ENCODE measurements at regions not wholly inside any gene's neighbourhood (a gene's known extent, or its start where the extent isn't known, plus 50 kb on each side); places are given as distances from the start of the nearest gene placed in this dataset.

GRCh38 chr12:126782083-126782482 lies 1484.9 kb upstream of the TMEM132C start:
- no peak for DNase-seq (ENCODE audit: low read depth in 1 of 2, low spot score in 1 of 2)

- DNase-seq (ENCODE audit: low read depth in 1 of 2, low spot score in 1 of 2), result no peak
These were observed 1482.5 kb upstream of the TMEM132C start for GRCh38 chr12:126784328-126784921.

DNA sequence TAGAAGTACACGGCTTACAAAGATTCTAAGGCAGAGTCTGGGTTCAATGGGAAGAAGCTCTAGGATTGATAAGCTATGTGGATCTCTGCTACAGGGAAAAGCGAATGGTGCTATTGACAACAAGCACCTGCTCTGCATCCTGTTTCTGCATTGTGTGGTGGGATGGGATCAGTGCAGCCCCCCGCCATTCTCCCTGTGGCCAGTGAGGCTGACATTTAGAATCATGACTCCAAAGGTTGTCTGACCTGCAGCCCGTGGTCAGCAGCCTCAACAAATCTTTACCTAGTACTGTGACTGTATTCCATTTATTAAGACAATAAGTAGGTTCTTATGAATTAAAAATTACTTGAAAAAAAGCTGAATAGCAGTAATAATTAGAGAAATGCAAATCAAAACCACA lies 1477.0 kb upstream of the TMEM132C start:
- DNase-seq (ENCODE audit: low read depth in 1 of 2, low spot score in 1 of 2), result no peak

DNA sequence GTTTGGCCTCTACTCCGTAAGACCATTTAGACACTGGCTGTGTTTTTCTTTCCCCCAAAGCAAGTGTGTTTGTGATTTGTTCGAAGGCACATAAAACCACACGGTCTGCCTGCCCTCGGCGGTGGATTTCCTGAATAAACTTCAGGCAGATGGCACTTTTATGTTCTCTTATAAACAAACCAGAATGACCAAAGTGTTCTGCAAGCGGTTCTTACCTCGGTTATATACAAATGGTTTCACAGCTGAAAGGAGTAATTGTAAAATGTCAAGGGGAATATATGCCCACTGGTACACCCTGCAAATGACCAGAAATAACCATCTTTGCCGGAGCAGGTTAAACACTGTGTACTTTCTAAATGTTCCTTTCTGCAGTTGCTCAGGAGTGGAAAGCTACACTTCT lies 1475.8 kb upstream of the TMEM132C start:
- no peak for DNase-seq (ENCODE audit: low read depth in 1 of 2, low spot score in 1 of 2)

DNA sequence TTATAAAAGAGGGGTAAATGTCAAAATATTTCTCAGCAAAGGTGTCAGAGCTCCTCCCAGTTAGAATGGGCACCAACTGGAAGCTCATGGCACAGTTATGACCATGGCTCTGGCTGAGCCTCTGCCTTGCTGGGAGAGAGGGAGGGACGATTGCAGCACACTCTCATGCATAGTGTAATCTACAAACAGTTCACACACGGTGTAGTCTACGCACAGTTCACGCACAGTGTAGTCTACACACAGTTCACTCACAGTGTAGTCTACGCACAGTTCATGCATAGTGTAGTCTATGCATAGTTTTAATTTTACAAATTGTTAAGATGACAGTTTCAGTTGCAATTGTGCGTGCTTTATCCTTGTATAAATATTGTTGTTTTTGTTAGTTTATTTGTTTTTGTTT lies 1474.6 kb upstream of the TMEM132C start:
- DNase-seq (ENCODE audit: low read depth in 1 of 2, low spot score in 1 of 2), result no peak

DNA sequence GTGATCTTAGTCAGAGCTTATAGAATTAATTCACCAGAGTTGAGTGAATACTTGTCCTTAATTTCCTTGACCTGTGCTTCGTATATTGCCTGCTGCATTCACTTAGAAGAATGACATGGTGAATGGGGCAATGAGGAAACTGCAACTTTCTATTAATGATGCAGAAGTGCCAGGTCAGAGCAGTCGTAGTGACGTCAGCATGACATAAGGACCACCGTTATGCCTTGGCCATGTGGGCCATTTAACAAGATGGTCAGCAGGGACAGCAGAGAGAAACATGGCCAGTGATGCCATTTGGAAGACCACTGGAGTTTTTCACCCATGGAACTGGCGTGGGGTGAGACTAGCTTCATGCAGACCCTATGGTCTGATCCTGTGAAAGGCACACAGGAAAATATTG lies 1469.4 kb upstream of the TMEM132C start:
- no peak for DNase-seq (ENCODE audit: low read depth in 1 of 2, low spot score in 1 of 2)

- no peak for DNase-seq (ENCODE audit: low read depth in 1 of 2, low spot score in 1 of 2)
These were observed 1468.5 kb upstream of the TMEM132C start for GRCh38 chr12:126798449-126798848.

DNA sequence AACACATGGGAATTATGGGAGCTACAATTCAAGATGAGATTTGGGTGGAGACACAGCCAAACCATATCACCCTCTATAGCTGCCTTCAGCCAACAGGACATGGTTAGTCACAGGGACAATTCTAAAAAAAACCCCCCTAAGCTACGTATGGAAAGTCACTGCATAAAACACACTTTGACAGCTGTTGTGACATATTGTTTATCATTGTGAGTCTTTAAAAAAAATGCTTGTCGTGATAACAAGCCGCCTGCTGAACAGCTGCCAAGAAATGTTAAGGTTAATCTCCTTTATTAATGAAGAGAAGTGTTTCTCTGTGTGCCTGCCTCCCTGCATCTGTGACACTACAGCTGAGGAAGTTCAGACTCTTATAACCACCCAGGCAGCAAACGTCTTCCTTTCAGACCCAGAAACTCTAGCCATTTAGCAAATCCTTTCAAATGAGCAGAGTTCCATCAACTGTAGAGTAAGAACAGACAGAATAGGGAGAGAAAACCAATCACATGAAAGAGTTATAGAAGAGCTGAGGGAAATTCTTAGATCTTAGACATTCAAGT lies 1459.6 kb upstream of the TMEM132C start:
- DNase-seq (ENCODE audit: low read depth in 1 of 2, low spot score in 1 of 2), result no peak

GRCh38 chr12:126811391-126811790 lies 1455.6 kb upstream of the TMEM132C start:
- no peak for DNase-seq (ENCODE audit: low read depth in 1 of 2, low spot score in 1 of 2)

- no peak for DNase-seq (ENCODE audit: low read depth in 1 of 2, low spot score in 1 of 2)
These were observed 1447.4 kb upstream of the TMEM132C start for GRCh38 chr12:126819554-126819953.

DNA sequence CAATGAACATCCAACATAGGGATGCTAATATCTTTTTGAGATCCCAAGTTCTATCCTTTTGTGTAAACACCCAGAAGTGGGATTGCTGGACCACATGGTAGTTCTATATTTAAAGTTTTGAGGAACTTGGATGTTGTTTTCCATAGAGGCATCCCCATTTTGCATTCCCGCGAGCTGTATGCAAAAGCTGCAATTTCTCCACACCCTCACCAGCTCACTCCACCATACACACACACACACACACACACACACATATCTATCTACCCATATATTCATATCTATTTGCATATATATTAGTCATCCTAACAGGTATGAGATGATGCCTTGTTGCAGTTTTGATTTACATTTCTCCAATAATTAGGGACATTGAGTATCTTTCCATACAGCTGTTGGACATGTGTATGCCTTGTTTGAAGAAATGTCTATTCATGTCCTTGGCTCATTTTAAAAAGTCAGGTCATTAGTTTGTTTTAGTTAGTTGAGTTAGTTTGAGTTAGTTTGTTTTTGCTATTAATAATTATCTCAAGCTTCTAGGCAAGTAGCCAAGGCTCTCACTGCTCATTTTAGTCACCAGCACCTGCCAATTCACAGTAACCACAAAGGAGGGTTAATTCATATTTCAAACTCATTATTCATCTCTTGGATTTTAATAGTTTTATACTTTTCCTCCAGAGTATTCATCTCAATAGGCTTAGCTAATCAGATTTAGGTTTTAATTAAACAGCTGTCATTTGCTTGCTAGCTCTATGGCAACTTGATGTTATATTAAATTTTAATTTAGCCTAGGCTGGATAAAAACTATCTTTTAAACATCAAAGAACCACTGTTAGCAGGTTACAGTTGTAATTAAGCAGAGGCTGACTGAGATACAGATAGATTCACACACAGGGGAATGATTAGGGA lies 1435.9 kb upstream of the TMEM132C start:
- DNase-seq (ENCODE audit: low read depth in 1 of 2, low spot score in 1 of 2), result no peak

DNA sequence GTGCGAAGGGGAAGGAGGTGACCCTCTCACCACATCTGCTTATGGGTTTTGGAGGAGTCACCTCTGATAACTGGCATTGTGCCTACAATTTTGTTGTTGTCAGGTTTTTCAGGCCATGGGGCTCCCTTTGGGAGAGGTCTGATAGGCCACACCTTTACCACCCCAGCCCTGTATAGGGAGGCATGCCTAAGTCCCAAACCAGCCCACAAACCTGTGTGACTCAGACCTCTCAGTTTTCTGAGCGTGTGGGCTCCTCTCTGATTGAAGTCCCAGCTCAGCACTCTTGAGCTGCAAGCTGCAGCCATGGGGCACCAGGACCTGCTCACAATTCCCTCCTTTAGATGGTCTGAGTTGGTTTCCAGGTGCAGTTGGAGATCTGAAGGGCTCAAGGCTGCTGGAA lies 1429.3 kb upstream of the TMEM132C start:
- no peak for DNase-seq (ENCODE audit: low read depth in 1 of 2, low spot score in 1 of 2)

DNA sequence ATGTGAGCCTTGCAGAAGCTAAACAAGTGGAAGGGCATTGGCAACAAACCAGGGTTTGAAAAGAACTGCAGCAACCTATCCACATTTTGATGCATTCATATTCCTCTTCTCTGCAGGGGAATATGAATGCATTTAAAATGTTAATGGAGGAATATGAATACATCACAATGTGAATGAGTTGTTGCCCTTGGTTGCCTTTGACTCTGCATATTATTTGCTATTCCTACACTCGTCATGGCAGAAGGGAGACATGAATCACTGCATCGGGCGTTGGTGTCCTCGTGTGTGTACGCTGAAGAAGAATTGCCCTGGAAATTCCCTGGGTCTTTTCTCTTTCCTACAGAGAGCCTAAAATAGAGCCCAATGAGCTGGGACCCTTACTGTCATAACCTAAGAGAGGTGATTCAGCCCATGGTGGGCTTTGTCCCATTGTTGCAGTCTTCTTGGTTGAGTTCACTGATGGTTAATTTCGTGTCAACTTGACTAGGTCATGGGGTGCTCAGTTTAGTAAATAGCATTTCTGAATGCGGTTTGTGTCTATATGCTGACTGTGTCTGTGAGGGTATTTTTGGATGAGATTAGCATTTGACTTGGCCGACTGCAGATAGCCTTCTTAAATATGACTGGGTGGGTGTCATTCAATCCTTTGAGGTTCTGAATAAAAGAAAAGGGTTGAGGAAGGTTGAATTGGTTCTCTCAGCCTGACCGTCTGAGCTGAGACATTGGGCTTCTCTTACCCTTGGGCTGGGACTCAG lies 1422.9 kb upstream of the TMEM132C start:
- DNase-seq (ENCODE audit: low read depth in 1 of 2, low spot score in 1 of 2), result no peak

DNA sequence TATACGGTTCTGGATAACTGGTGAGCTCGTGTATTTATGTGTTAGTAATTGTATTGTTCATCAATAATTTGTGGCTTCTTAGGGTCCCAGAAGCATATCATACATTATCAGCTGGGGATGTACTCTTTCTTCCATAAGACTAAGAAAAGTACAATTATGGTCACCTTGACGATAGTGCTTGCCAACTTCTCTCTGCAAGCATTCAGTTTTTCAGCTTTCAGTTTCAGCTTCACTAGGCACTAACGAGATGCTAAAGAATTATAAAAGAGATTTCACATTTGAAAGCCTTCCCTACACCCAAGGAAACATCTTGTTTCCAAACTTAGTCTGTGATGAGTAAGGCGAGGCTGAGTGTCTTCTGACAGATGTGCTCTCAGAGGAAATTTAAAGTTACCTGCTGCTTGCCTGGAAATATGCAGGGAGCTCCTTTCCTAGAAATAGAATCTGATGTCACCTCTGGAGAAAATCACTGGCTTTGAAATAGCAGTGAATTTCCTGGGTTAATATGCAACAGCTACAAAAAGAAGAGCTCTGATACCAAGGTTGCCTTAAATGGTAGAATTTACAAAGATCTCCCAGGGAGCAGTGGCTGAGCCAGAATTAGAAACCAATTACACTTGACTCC lies 1419.9 kb upstream of the TMEM132C start:
- no peak for DNase-seq (ENCODE audit: low read depth in 1 of 2, low spot score in 1 of 2)

DNA sequence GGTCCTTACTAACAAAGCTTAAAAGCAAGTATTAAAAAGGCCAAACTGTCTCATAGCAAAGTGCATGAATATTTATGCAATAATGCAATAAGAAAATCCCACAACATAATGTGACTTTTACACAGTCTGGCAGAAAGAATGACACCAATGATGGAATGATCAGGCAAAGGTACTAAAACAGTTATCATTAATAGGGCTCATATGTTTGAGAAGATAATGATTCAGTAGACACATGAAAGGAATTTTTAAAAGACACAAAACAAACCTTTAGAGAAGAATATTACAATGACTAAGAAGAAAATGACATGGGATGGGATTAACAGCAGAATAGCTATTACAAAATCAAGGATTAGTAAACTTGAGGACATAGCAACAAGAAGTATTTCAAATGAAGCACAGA lies 1411.2 kb upstream of the TMEM132C start:
- no peak for DNase-seq (ENCODE audit: low read depth in 1 of 2, low spot score in 1 of 2)

DNA sequence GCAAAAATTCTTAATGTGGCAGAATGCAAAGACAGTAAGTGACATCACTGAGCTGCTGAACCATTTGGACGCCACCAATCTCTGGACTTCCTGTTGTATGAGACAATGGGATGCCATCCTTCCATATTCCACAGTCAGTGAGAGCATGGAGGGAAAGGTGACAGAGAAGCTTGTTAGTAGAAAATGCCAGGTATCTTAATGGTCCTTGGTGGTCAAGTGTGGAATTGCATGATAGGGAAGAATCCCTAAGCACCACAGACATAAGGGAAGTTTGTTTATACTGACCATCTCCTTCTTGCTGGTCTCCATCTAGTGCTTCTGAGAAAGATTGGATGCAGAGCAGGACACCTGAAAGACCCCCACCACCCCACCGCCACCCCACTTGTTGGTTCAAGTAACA lies 1410.0 kb upstream of the TMEM132C start:
- no peak for DNase-seq (ENCODE audit: low read depth in 1 of 2, low spot score in 1 of 2)

- no peak for DNase-seq (ENCODE audit: low read depth in 1 of 2, low spot score in 1 of 2)
These were observed 1408.4 kb upstream of the TMEM132C start for GRCh38 chr12:126858560-126858959.

DNA sequence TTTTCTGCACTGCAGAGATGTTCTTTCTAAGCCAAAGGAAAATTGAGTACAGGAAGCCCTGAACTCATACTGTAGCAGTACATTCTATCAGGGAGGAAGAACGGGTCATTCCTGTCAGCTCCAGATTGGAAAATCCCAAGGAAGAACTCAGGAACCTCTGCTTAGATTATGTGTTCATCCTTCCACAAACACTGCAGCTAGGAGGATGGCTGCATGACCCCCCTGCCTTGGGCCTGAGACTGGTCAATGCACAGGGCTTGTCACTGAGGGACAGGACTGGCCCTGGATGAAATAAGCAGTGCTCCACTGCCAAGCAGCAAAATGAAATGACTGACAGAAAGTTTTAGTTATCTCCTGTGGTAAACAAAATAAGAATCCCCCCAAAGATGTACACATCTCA lies 1406.8 kb upstream of the TMEM132C start:
- no peak for DNase-seq (ENCODE audit: low read depth in 1 of 2, low spot score in 1 of 2)

DNA sequence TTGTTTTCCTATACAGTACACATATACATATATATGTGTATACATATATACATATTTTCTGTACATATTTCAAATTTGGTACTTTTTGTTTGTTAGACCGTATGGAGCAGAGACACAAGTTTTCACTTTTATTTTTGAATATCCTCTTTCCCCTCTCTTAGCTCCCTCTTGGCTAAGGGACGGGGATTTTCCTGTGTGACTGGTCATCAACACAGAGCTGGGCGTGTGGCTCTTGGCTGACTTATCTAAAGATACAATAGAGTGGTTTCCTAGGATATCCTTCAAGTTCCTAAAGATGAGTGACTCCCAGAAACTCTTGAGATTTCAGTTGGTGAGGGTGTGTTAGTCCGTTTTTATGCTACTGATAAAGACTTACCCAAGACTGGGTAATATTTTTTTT lies 1404.5 kb upstream of the TMEM132C start:
- DNase-seq (ENCODE audit: low read depth in 1 of 2, low spot score in 1 of 2), result no peak

GRCh38 chr12:126869644-126870043 lies 1397.3 kb upstream of the TMEM132C start:
- no peak for DNase-seq (ENCODE audit: low read depth in 1 of 2, low spot score in 1 of 2)

GRCh38 chr12:126873701-126874100 lies 1393.3 kb upstream of the TMEM132C start:
- DNase-seq (ENCODE audit: low read depth in 1 of 2, low spot score in 1 of 2), result no peak
